BE2C (cell line): ENCODE measurements at regions not wholly inside any gene's neighbourhood (a gene's known extent, or its start where the extent isn't known, plus 50 kb on each side); places are given as distances from the start of the nearest gene placed in this dataset.

ENCODE experiments used
- DNase-seq: peaks from one replicate; pipeline ENCODE4 v3.0.0-alpha.2; 2020
- H3K27me3 ChIP-seq: fragments of 250-450 bp; sonication (Bioruptor Pico); 2 replicates; pipeline ENCODE4 v1.5.1; 2020; ENCODE audit warnings: mild to moderate bottlenecking
- H3K36me3 ChIP-seq: fragments of 250-450 bp; sonication (Bioruptor Pico); 2 replicates; pipeline ENCODE4 v1.5.1; 2020; ENCODE audit warnings: mild to moderate bottlenecking
- H3K4me1 ChIP-seq: fragments of 250-450 bp; sonication (Bioruptor Pico); 2 replicates; pipeline ENCODE4 v1.5.1; 2020
- H3K4me3 ChIP-seq: 2 replicates; pipeline ENCODE4 v1.5.1; 2011; ENCODE audit warnings: low read depth, low read length
- H3K9me3 ChIP-seq: fragments of 250-450 bp; sonication (Bioruptor Pico); 2 replicates; pipeline ENCODE4 v1.5.1; 2020
- TF ChIP-seq, protein P1 (sequence below): IDR thresholded peaks from 2 replicates; pipeline ENCODE4 v1.5.1; 2012; ENCODE audit warnings: mild to moderate bottlenecking, low read depth, low read length

DNA sequence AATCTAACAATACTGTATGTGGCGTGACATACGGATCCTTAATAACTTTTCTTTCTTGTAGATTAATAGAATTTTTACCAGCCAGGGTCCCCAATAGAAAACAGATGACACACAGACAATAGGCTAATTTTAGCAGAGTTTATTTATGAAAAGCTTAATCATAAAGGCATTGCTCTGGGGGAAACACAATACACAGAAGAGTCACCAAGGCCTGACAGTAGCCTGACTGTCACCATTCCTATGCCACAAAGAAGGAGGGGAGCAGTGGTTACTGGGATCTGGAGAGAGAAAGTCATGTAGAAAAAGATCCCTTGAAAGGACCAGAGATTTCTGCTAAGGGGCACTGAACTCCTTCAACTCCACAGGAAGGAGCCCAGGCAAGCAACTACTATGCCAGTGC lies 139.5 kb downstream of the METTL4 start:
- Histone ChIP-seq H3K4me3 (no peak overlapping the region), H3K27me3 (no peaks in the 10 kb centered on the region), H3K9me3 (no peaks in the 10 kb centered on the region), H3K36me3 (no peaks in the 10 kb centered on the region), H3K4me1 (no peaks in the 10 kb centered on the region)
- TF ChIP-seq, protein P1, sequence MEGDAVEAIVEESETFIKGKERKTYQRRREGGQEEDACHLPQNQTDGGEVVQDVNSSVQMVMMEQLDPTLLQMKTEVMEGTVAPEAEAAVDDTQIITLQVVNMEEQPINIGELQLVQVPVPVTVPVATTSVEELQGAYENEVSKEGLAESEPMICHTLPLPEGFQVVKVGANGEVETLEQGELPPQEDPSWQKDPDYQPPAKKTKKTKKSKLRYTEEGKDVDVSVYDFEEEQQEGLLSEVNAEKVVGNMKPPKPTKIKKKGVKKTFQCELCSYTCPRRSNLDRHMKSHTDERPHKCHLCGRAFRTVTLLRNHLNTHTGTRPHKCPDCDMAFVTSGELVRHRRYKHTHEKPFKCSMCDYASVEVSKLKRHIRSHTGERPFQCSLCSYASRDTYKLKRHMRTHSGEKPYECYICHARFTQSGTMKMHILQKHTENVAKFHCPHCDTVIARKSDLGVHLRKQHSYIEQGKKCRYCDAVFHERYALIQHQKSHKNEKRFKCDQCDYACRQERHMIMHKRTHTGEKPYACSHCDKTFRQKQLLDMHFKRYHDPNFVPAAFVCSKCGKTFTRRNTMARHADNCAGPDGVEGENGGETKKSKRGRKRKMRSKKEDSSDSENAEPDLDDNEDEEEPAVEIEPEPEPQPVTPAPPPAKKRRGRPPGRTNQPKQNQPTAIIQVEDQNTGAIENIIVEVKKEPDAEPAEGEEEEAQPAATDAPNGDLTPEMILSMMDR = no peak
- no peak for DNase-seq

DNA sequence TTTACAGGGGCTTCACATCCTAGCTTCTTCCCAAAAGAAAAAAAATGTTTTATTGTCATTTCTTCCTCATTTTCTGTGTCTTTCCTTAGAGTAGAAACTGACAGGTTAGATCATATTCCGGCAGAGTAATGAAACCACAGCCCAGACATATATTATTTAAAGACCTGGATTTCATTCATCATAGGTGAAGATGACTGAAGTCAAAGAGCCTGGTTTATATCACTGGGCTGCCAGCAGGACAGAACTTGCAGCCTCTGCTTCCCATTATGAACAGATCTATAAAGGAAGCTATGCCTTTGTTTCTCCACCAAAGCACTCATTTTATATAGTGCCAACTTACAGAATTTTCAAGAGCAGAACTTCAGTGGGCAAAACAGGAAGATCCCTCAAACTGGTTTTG lies 137.9 kb downstream of the METTL4 start:
- Histone ChIP-seq H3K4me1 (no peaks in the 10 kb centered on the region), H3K4me3 (no peak overlapping the region), H3K9me3 (no peaks in the 10 kb centered on the region), H3K36me3 (no peaks in the 10 kb centered on the region), H3K27me3 (no peaks in the 10 kb centered on the region)
- TF ChIP-seq, protein P1 = no peak
- DNase-seq = no peak

DNA sequence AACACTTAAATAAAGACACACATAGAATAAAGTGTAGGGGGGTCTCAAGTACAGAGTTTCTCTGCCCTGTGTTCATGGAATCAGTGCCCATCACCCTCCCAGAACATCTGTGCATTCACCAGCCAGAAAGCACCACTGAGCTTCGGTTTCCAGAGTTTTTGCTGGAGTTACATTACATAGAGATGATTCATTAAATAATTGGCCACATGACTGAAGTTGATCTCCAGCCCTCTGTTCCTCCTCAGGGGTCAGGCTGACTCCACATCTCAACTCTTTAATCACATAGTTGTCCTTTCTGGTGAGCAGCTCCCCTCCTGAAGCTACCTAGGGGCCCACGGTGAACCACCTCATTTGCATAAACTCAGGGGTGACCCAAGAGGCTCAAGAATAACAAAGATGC lies 129.8 kb downstream of the METTL4 start:
- TF ChIP-seq, protein P1 = no peak
- Histone ChIP-seq H3K9me3 (no peaks in the 10 kb centered on the region), H3K27me3 (no peaks in the 10 kb centered on the region), H3K4me1 (no peaks in the 10 kb centered on the region), H3K36me3 (no peaks in the 10 kb centered on the region), H3K4me3 (no peak overlapping the region)
- no peak for DNase-seq

DNA sequence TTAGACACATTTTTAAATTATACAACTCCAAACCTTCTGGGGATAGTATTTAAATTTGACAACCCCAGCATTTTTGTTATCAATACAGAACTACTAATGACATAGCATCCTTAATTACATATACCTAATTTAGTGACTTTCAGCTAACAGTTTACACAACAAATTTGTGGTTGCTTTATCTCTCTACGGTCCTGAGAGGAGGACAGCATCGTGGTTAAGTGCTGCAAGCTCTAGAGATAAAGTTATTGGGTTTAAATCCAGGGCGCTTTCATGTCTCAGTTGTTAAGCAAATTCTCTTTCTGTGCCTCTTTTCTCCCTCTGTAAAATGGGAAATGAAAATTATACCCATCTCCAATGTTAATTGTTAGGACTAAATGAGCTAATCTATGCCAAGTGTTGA lies 129.3 kb downstream of the METTL4 start:
- Histone ChIP-seq H3K27me3 (no peaks in the 10 kb centered on the region), H3K4me1 (no peaks in the 10 kb centered on the region), H3K4me3 (no peak overlapping the region), H3K36me3 (no peaks in the 10 kb centered on the region), H3K9me3 (no peaks in the 10 kb centered on the region)
- TF ChIP-seq, protein P1 = no peak
- no peak for DNase-seq

DNA sequence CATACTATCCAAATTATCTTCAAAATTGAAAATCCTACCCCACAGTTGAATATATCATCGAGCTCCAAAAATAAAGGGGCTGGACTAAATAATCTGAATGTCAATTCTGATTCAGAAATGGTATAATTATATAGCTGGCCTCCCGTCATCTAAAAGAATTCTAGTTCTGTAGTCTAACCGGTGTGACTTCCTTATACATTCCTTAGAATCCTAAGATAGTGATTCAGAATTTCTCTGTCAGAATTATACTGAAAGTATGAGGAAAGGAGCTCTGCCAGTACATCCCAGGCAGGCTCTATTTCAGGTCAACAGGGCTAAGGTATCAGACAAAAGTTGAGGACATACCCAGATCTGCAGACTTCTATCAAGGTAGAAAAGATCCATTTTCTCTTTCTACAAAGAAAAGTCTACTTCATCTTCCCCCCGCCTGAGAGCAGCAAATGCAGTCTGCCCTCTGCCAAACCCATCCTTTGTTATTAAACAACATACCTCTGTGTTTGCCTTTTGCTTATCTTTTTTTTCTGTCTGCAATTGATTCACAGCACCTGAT lies 128.5 kb downstream of the METTL4 start:
- Histone ChIP-seq H3K4me1 (no peaks in the 10 kb centered on the region), H3K4me3 (no peak overlapping the region)
- no peak for DNase-seq

DNA sequence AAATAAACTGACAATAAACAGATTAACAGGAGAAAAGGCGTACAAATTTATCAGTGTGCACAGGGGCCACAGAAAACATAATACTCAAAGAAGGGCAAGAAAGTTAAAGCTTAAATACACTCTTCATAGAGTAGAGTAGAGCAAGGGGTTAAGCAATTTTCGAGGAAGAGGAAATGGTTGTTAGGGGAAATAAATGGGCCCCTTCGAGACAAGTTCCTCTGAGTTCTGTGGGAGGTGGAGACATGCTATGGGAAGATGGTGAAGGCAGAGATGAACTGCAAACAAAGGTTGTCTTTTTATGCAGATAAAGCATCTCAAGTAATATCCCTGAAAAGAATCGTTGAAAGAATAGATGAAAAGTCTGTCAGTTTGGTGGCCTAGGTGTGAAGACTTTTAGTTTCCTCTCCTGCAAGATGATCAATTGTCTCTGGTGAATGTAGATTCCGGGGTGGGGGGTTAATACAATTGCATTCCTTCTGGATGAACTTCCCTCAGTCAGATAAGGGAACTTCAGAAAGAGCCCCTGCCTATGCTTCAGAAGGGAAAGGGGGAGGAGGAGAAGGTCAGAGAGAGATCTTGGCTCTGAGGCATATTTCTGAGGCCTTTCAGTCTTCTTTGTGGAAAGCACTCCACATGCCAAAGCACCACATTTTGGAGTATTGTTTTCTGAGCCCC lies 127.0 kb downstream of the METTL4 start:
- DNase-seq = no peak
- TF ChIP-seq, protein P1 = no peak
- no peaks in the 10 kb centered on the region for H3K36me3 ChIP-seq

More for the DNA sequence above, 128.5 kb downstream of the METTL4 start:
- TF ChIP-seq, protein P1 = no peak
- no peaks in the 10 kb centered on the region for H3K27me3 ChIP-seq
- no peaks in the 10 kb centered on the region for H3K9me3 ChIP-seq
- H3K36me3 ChIP-seq = no peaks in the 10 kb centered on the region

More for the DNA sequence above, 127.0 kb downstream of the METTL4 start:
- H3K4me3 ChIP-seq = no peak overlapping the region
- H3K9me3 ChIP-seq = no peaks in the 10 kb centered on the region
- H3K27me3 ChIP-seq = no peaks in the 10 kb centered on the region
- no peaks in the 10 kb centered on the region for H3K4me1 ChIP-seq
